ENCODE measurements at regions not wholly inside any gene's neighbourhood (a gene's known extent, or its start where the extent isn't known, plus 50 kb on each side); places are given as distances from the start of the nearest gene placed in this dataset.
"Not testable (repeated sequence)": the region's sequence is repeated elsewhere in the genome, so short reads cannot be mapped to it uniquely, and the experiment has no call there.

GRCh38 chr2:111382507-111382906, 261.8 kb downstream of the BCL2L11 start:
- TF ChIP-seq CTCF (IDR thresholded peaks at IDR 0.05 in 4 of 5, conservative IDR thresholded peaks at IDR 0.05 in 1 of 5); POLR2A (IDR thresholded peaks at IDR 0.05): not testable (repeated sequence)
